Gastroesophageal sphincter (tissue), 4 donors: ENCODE measurements at regions not wholly inside any gene's neighbourhood (a gene's known extent, or its start where the extent isn't known, plus 50 kb on each side); places are given as distances from the start of the nearest gene placed in this dataset.

Source experiments
- ATAC-seq: fragments of 150-250 bp; one replicate; pipeline ENCODE4 v1.9.1; 2016; ENCODE audit warnings: mild to moderate bottlenecking, moderate library complexity
- H3K27ac ChIP-seq, 4 donors: fragments of 200-600 bp; sonication (generic) in 3 of 4; 1 replicate in 3 of 4; 2 replicates in 1 of 4; pipeline ENCODE4 v1.5.1; 2016 to 2019
- H3K27me3 ChIP-seq: fragments of 200-600 bp; sonication (generic); one replicate; pipeline ENCODE4 v1.5.1; 2019
- H3K36me3 ChIP-seq, 2 donors: fragments of 200-600 bp; sonication (generic); one replicate each; pipeline ENCODE4 v1.5.1; 2019; ENCODE audit warnings: control low read depth in 1 of 2
- H3K4me1 ChIP-seq, 3 donors: fragments of 200-600 bp; sonication (generic); 1 replicate in 2 of 3; 2 replicates in 1 of 3; pipeline ENCODE4 v1.5.1; 2016 to 2019; ENCODE audit warnings: control low read depth in 2 of 3
- H3K4me3 ChIP-seq, 2 donors: fragments of 200-600 bp; sonication (generic); one replicate each; pipeline ENCODE4 v1.5.1; 2019; ENCODE audit warnings: mild to moderate bottlenecking in 1 of 2, moderate library complexity in 1 of 2
- H3K9me3 ChIP-seq, 3 donors: fragments of 200-600 bp; sonication (generic); one replicate each; pipeline ENCODE4 v1.5.1; 2017 to 2019; ENCODE audit warnings: control low read depth in 2 of 3
- EP300 ChIP-seq: sonication (generic); formaldehyde crosslinking; IDR thresholded peaks from one replicate; pipeline ENCODE4 v1.6.1; 2017; ENCODE audit warnings: antibody characterized with exemption, mild to moderate bottlenecking
- POLR2A ChIP-seq, 2 donors: fragments of 450-650 bp; IDR thresholded peaks; one replicate each; pipeline ENCODE4 v1.6.1; 2017; ENCODE audit warnings: antibody characterized with exemption in 2 of 2, mild to moderate bottlenecking in 2 of 2, moderate library complexity in 1 of 2
- POLR2AphosphoS5 ChIP-seq: sonication (generic); formaldehyde crosslinking; IDR thresholded peaks from one replicate; pipeline ENCODE4 v1.6.1; 2017; ENCODE audit warnings: antibody characterized with exemption
- WGBS, 2 donors: methylation state at CpG; one replicate each; pipeline ENCODE4 v1.1.5; 2018; ENCODE audit warnings: low coverage in 1 of 2; 5-methylcytosine and 5-hydroxymethylcytosine counted together
- TF ChIP-seq, protein P1 (sequence below), 4 experiments: fragments of 200-600 bp in 2 of 4; fragments of 450-650 bp in 2 of 4; sonication (generic) in 1 of 4; IDR thresholded peaks; one replicate each; pipeline ENCODE4 v1.5.1; 2017 to 2019; ENCODE audit warnings: antibody characterized with exemption in 4 of 4, mild to moderate bottlenecking in 2 of 4, moderate library complexity in 2 of 4

DNA sequence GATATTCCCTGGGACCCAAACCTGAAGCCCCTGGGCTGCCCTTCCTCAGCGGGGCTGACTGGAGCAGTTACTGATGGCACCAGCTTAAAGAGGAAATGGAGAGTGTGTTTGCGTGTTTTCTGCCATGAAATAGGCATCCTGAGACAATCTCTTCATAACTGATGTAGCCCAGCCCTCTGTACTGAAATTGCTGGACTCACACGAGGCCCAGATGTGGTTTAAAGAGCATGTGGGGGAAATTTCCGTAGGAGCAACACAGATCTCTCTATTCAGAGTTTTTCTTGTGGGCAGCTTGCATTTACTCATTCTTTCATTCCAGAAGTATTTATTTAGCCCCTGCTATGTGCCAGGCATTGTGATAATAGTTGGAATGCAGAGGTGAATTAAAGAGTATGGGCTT lies 782.1 kb upstream of the TBX3 start:
- 59 to 71% methylated on average over 3 to 4 of the region's 4 CpGs for WGBS, 2 donors
- TF ChIP-seq POLR2A (IDR thresholded peaks at IDR 0.05) = no peak
- no peak for TF ChIP-seq POLR2AphosphoS5
- TF ChIP-seq, protein P1, sequence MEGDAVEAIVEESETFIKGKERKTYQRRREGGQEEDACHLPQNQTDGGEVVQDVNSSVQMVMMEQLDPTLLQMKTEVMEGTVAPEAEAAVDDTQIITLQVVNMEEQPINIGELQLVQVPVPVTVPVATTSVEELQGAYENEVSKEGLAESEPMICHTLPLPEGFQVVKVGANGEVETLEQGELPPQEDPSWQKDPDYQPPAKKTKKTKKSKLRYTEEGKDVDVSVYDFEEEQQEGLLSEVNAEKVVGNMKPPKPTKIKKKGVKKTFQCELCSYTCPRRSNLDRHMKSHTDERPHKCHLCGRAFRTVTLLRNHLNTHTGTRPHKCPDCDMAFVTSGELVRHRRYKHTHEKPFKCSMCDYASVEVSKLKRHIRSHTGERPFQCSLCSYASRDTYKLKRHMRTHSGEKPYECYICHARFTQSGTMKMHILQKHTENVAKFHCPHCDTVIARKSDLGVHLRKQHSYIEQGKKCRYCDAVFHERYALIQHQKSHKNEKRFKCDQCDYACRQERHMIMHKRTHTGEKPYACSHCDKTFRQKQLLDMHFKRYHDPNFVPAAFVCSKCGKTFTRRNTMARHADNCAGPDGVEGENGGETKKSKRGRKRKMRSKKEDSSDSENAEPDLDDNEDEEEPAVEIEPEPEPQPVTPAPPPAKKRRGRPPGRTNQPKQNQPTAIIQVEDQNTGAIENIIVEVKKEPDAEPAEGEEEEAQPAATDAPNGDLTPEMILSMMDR (IDR thresholded peaks at IDR 0.05) = no peak
- TF ChIP-seq EP300 = no peak
- Histone ChIP-seq H3K9me3 (no peaks in the 10 kb centered on the region), H3K4me3 (no peak overlapping the region), H3K27me3 (peaks cover 37% of the 10 kb centered on the region), H3K27ac (no peak overlapping the region), H3K36me3 (no peaks in the 10 kb centered on the region), H3K4me1 (no peaks in the 10 kb centered on the region)
- ATAC-seq = no peak

DNA sequence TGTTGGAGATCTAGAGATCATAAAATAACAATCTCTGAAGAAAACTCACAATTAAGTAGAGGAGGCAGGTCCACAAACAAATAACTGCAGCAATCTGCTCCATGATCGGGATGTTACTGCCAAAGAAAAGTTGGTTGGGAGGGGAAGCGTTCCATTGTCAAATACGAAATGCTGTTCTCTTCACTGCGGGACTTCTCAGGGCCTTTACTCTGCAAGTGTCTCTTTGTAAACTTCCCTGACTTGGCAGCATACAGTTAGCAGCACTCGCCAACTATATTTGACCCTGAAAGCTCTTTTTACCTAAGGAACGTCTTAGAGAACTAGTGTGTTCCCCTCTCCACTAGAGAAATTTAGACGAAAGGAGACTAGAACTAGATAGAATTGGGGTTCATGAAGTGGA lies 780.7 kb upstream of the TBX3 start:
- no peaks in the 10 kb centered on the region for H3K9me3 ChIP-seq
- no peaks in the 10 kb centered on the region for H3K4me1 ChIP-seq
- H3K27me3 ChIP-seq = peaks cover 26% of the 10 kb centered on the region
- ATAC-seq = no peak
- TF ChIP-seq EP300 = no peak
- TF ChIP-seq, protein P1 (IDR thresholded peaks at IDR 0.05) = no peak
- TF ChIP-seq POLR2A (IDR thresholded peaks at IDR 0.05) = no peak
- TF ChIP-seq POLR2AphosphoS5 = no peak
- H3K4me3 ChIP-seq = no peak overlapping the region
- H3K36me3 ChIP-seq = no peaks in the 10 kb centered on the region
- 74 to 81% methylated on average over 6 to 7 of the region's 7 CpGs for WGBS, 2 donors
- H3K27ac ChIP-seq = no peak overlapping the region

DNA sequence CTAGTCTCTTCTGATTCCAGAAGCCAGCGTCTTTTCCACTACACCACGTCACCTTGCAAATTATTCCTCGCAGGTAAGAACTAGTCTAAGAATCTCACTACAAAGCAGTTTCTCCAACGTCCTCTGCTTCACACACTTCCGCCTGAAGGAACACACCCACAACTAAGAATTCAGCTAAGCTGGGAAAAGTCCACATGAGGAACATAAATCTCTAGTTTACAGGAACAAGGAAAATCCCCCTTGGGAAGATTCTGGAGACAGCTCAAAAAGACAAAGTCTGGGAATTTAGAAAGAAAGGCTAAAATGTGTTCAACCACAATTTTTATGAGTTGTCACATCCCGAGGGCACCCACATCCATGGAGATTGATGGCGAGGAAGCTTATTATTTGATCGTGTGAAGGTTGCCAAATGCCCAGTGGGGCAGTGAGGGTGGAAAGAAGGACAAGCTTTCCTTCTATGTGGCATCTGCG lies 780.2 kb upstream of the TBX3 start:
- H3K36me3 ChIP-seq = no peaks in the 10 kb centered on the region
- WGBS, 2 donors = 49 to 74% methylated on average over 7 to 9 of the region's 9 CpGs
- no peak for ATAC-seq
- no peak overlapping the region for H3K4me3 ChIP-seq
- no peaks in the 10 kb centered on the region for H3K9me3 ChIP-seq
- TF ChIP-seq EP300 = no peak
- TF ChIP-seq POLR2AphosphoS5 = no peak
- TF ChIP-seq POLR2A (IDR thresholded peaks at IDR 0.05) = no peak
- TF ChIP-seq, protein P1 (IDR thresholded peaks at IDR 0.05) = no peak
- H3K27ac ChIP-seq = no peak overlapping the region
- H3K27me3 ChIP-seq = peaks cover 26% of the 10 kb centered on the region
- H3K4me1 ChIP-seq = no peaks in the 10 kb centered on the region

DNA sequence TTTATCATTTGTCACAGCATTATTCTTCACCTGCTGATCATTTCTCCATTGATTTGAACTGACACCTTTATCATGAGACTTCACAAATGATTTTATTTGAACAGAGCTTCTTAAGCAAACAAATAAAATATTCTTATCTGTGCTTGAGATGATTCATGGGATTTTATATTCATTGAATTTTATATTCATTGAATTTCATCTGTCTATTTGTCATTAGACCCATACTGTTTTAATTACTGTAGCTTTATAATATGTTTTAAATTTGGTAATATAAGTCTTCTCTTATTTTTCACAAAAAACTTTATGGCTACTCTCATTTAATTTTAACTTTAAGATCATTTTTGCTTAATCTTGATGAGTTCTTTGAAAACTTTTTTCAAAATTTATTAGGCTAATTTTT lies 777.4 kb upstream of the TBX3 start:
- Histone ChIP-seq H3K4me3 (no peak overlapping the region), H3K27ac (no peak overlapping the region), H3K9me3 (no peaks in the 10 kb centered on the region), H3K36me3 (no peaks in the 10 kb centered on the region), H3K27me3 (peaks cover 26% of the 10 kb centered on the region), H3K4me1 (no peaks in the 10 kb centered on the region)
- no peak for TF ChIP-seq POLR2AphosphoS5
- no peak for TF ChIP-seq POLR2A (IDR thresholded peaks at IDR 0.05)
- no peak for TF ChIP-seq EP300
- TF ChIP-seq, protein P1 (IDR thresholded peaks at IDR 0.05) = no peak
- ATAC-seq = no peak

DNA sequence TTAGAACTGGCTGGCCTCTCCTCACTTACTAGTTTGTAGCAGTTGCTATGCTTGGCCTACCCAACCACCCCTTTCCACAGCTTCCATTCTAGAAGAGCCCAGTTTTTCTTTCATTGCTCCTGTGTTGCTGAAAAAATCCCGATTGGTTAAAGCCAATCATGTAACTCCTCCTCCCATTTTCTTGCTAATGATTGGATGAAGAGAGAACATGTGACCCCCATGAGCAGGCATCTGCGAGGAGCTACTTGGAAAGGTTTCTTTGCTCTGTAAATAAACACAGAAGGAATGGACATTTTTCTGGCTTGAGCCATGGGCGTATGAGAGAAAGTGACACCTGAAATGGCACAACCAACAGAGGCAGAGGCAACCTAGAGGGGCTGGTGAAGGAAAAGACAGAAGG lies 773.8 kb upstream of the TBX3 start:
- Histone ChIP-seq H3K27me3 (peaks cover 9% of the 10 kb centered on the region), H3K27ac (no peak overlapping the region), H3K36me3 (no peaks in the 10 kb centered on the region), H3K4me3 (no peak overlapping the region), H3K4me1 (no peaks in the 10 kb centered on the region), H3K9me3 (no peaks in the 10 kb centered on the region)
- no peak for TF ChIP-seq EP300
- TF ChIP-seq POLR2A (IDR thresholded peaks at IDR 0.05) = no peak
- no peak for TF ChIP-seq POLR2AphosphoS5
- TF ChIP-seq, protein P1 (IDR thresholded peaks at IDR 0.05) = no peak
- ATAC-seq = no peak
- 74 to 87% methylated on average over 2 to 3 of the region's 3 CpGs for WGBS, 2 donors
